ENCODE measurements at regions not wholly inside any gene's neighbourhood (a gene's known extent, or its start where the extent isn't known, plus 50 kb on each side); places are given as distances from the start of the nearest gene placed in this dataset.

DNA sequence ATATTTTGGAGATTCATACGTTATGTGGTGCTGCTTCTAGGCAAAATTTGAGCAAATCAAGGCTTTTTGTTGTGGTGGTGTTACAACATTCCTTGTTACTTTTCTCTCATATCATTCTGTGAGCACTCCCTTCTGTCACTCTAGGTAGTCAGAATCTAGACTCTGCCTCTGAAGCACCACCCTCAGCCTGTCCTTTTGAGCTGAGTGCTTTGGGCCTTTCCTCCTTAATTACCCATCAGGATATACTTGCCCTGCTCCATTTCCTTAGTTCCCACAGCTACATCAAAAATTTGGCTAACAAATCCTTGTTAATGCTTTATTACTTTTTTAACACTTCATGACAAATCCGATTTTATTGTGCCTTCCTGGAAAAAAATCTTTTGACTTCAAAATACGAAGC, 289.6 kb downstream of the CALCRL start:
- Histone ChIP-seq H3K36me3 (ENCODE audit: control insufficient read depth, insufficient read depth, low read length) (no peaks in the 10 kb centered on the region), H3K9me3 (replicated peaks; ENCODE audit: control insufficient read depth, insufficient read depth, low read depth, low read length) (no peaks in the 10 kb centered on the region), H3K9me1 (ENCODE audit: control insufficient read depth, insufficient read depth, low read length) (no peaks in the 10 kb centered on the region), H3K4me1 (replicated peaks in 1 of 2; ENCODE audit: control insufficient read depth in 2 of 2, insufficient read depth in 2 of 2, low read length in 2 of 2) (no peaks in the 10 kb centered on the region), H3K9ac (ENCODE audit: insufficient read depth in 1 of 2, low read depth in 2 of 2, low read length in 2 of 2) (no peak overlapping the region), H3K4me2 (ENCODE audit: insufficient read depth, low read length) (no peak overlapping the region), H2AFZ (ENCODE audit: low read depth, low read length) (no peak overlapping the region), H3K79me2 (ENCODE audit: control insufficient read depth, insufficient read depth, low read length) (no peaks in the 10 kb centered on the region), H4K20me1 (replicated peaks; ENCODE audit: control insufficient read depth, insufficient read depth, low read length) (no peaks in the 10 kb centered on the region), H3K27ac (ENCODE audit: extremely low read depth, low read depth, low read length) (no peak overlapping the region), H3K4me3 (no peak overlapping the region), H3K27me3 (ENCODE audit: control insufficient read depth in 2 of 2, insufficient read depth in 2 of 2, low read length in 2 of 2) (no peaks in the 10 kb centered on the region)
- intact Hi-C loops (cut with micrococcal nuclease) (no loop called here), in situ Hi-C loops (cut with MboI) (no loop called here)
- no peak for FAIRE-seq
- no peak for TF ChIP-seq ZNF780A (CRISPR knock-in tag; IDR thresholded peaks at IDR 0.05)
- TF ChIP-seq, protein P1, sequence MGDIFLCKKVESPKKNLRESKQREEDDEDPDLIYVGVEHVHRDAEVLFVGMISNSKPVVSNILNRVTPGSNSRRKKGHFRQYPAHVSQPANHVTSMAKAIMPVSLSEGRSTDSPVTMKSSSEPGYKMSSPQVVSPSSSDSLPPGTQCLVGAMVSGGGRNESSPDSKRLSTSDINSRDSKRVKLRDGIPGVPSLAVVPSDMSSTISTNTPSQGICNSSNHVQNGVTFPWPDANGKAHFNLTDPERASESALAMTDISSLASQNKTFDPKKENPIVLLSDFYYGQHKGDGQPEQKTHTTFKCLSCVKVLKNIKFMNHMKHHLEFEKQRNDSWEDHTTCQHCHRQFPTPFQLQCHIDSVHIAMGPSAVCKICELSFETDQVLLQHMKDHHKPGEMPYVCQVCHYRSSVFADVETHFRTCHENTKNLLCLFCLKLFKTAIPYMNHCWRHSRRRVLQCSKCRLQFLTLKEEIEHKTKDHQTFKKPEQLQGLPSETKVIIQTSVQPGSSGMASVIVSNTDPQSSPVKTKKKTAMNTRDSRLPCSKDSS (IDR thresholded peaks at IDR 0.05; ENCODE audit: low read depth, partially characterized antibody) = no peak
- TF ChIP-seq FOXA1 (IDR thresholded peaks at IDR 0.05; ENCODE audit: borderline replicate concordance) = no peak
- TF ChIP-seq PTBP1 (IDR thresholded peaks at IDR 0.05; ENCODE audit: low read depth, low read length) = no peak
- no peak for TF ChIP-seq FOXM1 (IDR thresholded peaks at IDR 0.05; ENCODE audit: low read depth)
- TF ChIP-seq FOXM1 (CRISPR knock-in tag; IDR thresholded peaks at IDR 0.05; ENCODE audit: low read depth) = no peak
- TF ChIP-seq, protein P2, sequence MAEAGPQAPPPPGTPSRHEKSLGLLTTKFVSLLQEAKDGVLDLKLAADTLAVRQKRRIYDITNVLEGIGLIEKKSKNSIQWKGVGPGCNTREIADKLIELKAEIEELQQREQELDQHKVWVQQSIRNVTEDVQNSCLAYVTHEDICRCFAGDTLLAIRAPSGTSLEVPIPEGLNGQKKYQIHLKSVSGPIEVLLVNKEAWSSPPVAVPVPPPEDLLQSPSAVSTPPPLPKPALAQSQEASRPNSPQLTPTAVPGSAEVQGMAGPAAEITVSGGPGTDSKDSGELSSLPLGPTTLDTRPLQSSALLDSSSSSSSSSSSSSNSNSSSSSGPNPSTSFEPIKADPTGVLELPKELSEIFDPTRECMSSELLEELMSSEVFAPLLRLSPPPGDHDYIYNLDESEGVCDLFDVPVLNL (CRISPR knock-in tag; IDR thresholded peaks at IDR 0.05; ENCODE audit: low read depth) = no peak
- ChIA-PET POLR2A (no interaction called here), CTCF (ENCODE audit: low intra/inter-chr PET ratio) (interaction anchor here (0.7 kb wide), 1 partner anchor 370 kb away, joined by 3 read pairs; no protein-coding TSS in a partner anchor)
- no TSS peak for BruUV-seq (replicated peaks)
- DNase-seq (ENCODE audit: extremely low read depth in 1 of 4, low spot score in 3 of 4) = no peak
- WGBS (ENCODE audit: insufficient coverage, low coverage, missing lambda C conversion rate) = 12% methylated on average over 3 of the region's 3 CpGs
- no peak for ATAC-seq

Measured in K562 (cell line).